ENCODE measurements at regions not wholly inside any gene's neighbourhood (a gene's known extent, or its start where the extent isn't known, plus 50 kb on each side); places are given as distances from the start of the nearest gene placed in this dataset.

DNA sequence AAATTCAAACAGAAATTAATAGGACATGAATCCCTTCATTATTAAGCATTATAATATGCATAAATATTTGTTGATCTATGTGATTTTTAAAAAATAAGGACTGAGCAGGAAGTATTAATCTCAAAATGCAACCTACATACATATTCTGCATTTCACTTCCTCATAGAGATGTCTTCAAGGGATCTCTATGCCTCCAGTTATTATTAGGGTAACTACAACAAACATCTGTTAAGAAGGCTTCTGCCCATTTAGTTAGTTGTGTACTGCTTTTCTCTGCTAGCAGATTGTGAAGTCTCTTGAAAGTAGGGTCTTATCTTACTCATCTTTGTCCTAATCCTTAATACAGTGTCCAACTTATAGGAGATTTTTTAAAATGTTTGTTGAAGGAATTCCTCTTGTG lies 414.1 kb downstream of the ACTL7B start:
- TF ChIP-seq, protein P1, sequence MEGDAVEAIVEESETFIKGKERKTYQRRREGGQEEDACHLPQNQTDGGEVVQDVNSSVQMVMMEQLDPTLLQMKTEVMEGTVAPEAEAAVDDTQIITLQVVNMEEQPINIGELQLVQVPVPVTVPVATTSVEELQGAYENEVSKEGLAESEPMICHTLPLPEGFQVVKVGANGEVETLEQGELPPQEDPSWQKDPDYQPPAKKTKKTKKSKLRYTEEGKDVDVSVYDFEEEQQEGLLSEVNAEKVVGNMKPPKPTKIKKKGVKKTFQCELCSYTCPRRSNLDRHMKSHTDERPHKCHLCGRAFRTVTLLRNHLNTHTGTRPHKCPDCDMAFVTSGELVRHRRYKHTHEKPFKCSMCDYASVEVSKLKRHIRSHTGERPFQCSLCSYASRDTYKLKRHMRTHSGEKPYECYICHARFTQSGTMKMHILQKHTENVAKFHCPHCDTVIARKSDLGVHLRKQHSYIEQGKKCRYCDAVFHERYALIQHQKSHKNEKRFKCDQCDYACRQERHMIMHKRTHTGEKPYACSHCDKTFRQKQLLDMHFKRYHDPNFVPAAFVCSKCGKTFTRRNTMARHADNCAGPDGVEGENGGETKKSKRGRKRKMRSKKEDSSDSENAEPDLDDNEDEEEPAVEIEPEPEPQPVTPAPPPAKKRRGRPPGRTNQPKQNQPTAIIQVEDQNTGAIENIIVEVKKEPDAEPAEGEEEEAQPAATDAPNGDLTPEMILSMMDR (IDR thresholded peaks at IDR 0.05; ENCODE audit: borderline replicate concordance, control extremely low read depth, extremely low read depth, insufficient read depth, missing control alignments): no peak
- DNase-seq (ENCODE audit: low spot score): no peak
- in situ Hi-C loops (cut with MboI; ENCODE audit: low sequenced_read_pairs, unreplicated experiment): no loop called here

DNA sequence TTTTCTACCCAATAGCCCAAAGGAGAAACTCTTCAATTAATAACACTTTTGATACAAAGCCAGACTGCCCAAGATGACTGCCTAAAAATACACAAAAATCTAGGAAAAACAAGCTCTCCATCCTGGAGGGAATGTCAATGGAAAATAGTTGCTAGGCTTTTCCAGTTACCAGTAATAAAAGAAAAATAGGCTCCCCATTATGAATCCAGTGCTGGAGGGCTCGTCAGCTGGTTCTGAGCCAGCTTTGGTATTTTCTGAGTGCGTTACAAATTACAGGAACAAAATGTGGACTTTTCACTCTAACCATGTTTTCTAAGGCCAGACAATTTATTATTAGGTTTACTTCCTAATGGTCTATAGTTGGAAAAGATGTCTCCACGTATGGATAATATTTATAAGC lies 414.5 kb downstream of the ACTL7B start:
- DNase-seq (ENCODE audit: low spot score): no peak
- in situ Hi-C loops (cut with MboI; ENCODE audit: low sequenced_read_pairs, unreplicated experiment): no loop called here
- TF ChIP-seq, protein P1 (IDR thresholded peaks at IDR 0.05; ENCODE audit: borderline replicate concordance, control extremely low read depth, extremely low read depth, insufficient read depth, missing control alignments): no peak

DNA sequence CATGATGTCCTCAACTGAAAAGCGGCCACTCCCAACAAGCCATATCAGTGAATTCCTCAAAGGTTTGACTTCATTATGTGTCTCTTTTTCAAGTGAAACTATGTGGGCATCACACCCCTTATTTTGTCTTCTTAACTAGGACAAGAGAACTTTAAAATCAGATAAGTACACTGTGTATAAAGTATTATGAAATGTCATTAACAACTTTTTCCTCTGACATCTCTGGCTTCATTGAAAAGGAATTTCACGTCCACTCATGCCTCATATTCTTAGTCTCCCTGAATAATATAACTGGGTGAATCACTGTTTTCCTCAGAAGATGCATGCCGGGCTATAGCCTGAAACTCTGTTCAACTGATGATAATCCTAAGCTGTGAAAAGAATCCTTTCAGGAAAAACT lies 415.8 kb downstream of the ACTL7B start:
- in situ Hi-C loops (cut with MboI; ENCODE audit: low sequenced_read_pairs, unreplicated experiment): no loop called here
- DNase-seq (ENCODE audit: low spot score): no peak
- TF ChIP-seq, protein P1 (IDR thresholded peaks at IDR 0.05; ENCODE audit: borderline replicate concordance, control extremely low read depth, extremely low read depth, insufficient read depth, missing control alignments): no peak

DNA sequence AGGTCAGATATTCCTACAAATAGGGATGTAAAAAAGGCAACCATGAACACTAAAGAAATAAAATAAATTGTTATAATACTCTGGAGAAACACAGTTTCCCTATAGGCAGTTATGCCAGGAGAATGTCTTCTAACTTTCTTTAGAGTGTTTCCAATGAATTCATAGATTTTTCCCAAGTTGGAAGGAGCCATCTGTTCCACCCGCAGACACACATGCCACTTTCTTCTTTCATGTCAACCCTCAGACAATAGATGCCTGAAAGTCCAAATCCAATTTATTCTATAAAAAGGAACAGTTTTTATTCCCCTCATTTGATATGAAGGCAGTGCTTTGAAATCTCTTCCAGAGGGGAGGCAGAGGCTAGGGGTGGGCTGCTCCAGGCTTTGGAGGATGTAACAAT lies 418.1 kb downstream of the ACTL7B start:
- TF ChIP-seq, protein P1 (IDR thresholded peaks at IDR 0.05; ENCODE audit: borderline replicate concordance, control extremely low read depth, extremely low read depth, insufficient read depth, missing control alignments): no peak
- no peak for DNase-seq (ENCODE audit: low spot score)
- in situ Hi-C loops (cut with MboI; ENCODE audit: low sequenced_read_pairs, unreplicated experiment): no loop called here

DNA sequence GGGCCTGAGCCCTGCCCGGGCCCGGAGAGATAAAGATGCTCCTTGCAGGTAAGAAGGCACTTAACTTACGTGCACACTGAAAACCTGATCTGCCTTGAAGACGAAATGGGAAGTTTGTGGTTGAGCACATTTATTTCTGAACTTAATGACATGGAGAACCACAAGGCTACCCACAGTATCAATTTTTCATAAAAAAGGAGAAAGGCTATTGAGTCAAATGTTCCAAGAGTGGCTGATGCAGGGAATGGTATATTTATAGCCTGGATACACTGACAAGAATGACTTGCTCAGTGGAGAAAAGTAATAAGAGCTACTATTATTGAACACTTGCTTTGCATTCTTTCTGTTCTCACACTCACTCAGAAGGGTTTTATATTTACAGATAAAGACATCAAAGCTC lies 419.3 kb downstream of the ACTL7B start:
- no peak for DNase-seq (ENCODE audit: low spot score)
- in situ Hi-C loops (cut with MboI; ENCODE audit: low sequenced_read_pairs, unreplicated experiment): no loop called here
- TF ChIP-seq, protein P1 (IDR thresholded peaks at IDR 0.05; ENCODE audit: borderline replicate concordance, control extremely low read depth, extremely low read depth, insufficient read depth, missing control alignments): no peak

DNA sequence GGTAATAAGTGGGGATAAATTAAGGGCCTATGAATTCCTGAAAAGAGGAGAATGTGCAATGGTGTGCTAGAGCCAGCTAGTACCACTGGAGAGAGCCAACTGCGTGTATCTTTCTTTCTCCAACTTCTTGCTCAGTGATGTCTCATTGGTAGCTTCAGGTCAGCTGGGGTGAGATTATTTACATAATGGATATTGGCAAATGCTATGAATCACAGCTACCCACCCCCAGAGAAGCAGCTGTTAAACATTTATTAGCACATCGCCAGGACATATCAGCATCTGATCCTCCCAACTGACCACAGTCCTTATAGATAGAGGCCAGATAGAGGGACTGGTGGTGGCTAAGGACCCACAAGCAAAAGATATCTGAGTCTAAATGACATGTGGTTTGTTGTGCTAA lies 421.3 kb downstream of the ACTL7B start:
- TF ChIP-seq, protein P1 (IDR thresholded peaks at IDR 0.05; ENCODE audit: borderline replicate concordance, control extremely low read depth, extremely low read depth, insufficient read depth, missing control alignments): no peak
- DNase-seq (ENCODE audit: low spot score): no peak
- in situ Hi-C loops (cut with MboI; ENCODE audit: low sequenced_read_pairs, unreplicated experiment): no loop called here

DNA sequence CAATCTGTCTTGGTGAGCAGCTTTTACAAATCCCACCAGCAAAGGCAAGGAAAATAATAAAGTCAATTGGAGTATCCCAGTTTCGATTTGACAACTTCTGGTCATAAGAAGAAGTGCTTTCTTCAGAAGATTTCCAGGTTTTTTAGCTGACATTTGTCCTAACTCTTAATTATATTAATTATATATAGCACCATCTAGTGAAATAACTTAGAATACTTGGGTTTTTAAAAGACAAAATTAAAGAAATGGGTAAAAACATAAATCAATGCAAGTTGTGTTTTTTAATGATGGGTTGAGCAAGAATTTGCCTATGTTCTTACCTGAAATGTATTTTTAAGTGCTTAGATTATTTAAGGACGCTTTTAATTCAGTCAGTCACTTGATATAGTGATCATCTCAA lies 421.8 kb downstream of the ACTL7B start:
- in situ Hi-C loops (cut with MboI; ENCODE audit: low sequenced_read_pairs, unreplicated experiment): no loop called here

More for the DNA sequence above, 421.8 kb downstream of the ACTL7B start:
- no peak for DNase-seq (ENCODE audit: low spot score)
- TF ChIP-seq, protein P1 (IDR thresholded peaks at IDR 0.05; ENCODE audit: borderline replicate concordance, control extremely low read depth, extremely low read depth, insufficient read depth, missing control alignments): no peak
